PFSK-1 (cell line): ENCODE measurements at regions not wholly inside any gene's neighbourhood (a gene's known extent, or its start where the extent isn't known, plus 50 kb on each side); places are given as distances from the start of the nearest gene placed in this dataset.

Experiments used
- FOXP2 ChIP-seq: optimal IDR thresholded peaks from 2 replicates; pipeline ENCODE3; 2011; ENCODE audit warnings: borderline replicate concordance, control low read depth, inconsistent platforms; ENCODE audit not compliant: insufficient read depth; ENCODE audit errors: extremely low read length, extremely low read depth
- POLR2AphosphoS5 ChIP-seq: IDR thresholded peaks from 2 replicates; pipeline ENCODE4 v1.6.1; 2012; ENCODE audit warnings: low read depth, mild to moderate bottlenecking, control low read depth, low read length, moderate library complexity
- SIN3A ChIP-seq: IDR thresholded peaks from 2 replicates; pipeline ENCODE4 v1.6.1; 2012; ENCODE audit warnings: mild to moderate bottlenecking, low read length, moderate library complexity, borderline replicate concordance; ENCODE audit not compliant: insufficient read depth
- TAF1 ChIP-seq: IDR thresholded peaks from 2 replicates; pipeline ENCODE4 v1.6.1; 2012; ENCODE audit warnings: low read length, control low read depth, borderline replicate concordance; ENCODE audit not compliant: insufficient read depth
- TF ChIP-seq, protein P1 (sequence below), 2 experiments: IDR thresholded peaks; 2 replicates each; pipeline versions ENCODE4 v1.6.1 to v1.8.0; 2011 to 2012; ENCODE audit warnings: low read depth in 2 of 2, low read length in 2 of 2, control low read depth in 1 of 2, inconsistent platforms in 1 of 2, mild to moderate bottlenecking in 1 of 2, moderate library complexity in 1 of 2; ENCODE audit not compliant: insufficient read depth in 1 of 2

DNA sequence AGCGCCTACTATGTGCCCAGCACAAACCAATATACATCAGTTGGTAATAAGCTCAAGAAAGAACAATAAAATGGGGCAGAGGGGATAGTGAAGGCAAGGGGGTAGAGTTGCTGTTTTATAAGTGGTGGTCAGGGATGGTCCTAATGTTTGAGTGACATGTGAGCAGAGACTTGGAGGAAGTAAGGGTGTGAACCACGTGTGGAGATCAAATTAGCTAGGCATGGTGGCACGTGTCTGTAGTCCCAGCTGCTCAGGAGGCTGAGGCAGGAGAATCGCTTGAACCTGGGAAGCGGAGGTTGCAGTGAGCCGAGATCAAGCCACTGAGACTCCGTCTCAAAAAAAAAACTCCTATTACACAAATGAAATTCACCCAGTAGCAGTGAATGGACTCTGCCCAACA, 56.5 kb downstream of the IRX6 start:
- TF ChIP-seq, protein P1, sequence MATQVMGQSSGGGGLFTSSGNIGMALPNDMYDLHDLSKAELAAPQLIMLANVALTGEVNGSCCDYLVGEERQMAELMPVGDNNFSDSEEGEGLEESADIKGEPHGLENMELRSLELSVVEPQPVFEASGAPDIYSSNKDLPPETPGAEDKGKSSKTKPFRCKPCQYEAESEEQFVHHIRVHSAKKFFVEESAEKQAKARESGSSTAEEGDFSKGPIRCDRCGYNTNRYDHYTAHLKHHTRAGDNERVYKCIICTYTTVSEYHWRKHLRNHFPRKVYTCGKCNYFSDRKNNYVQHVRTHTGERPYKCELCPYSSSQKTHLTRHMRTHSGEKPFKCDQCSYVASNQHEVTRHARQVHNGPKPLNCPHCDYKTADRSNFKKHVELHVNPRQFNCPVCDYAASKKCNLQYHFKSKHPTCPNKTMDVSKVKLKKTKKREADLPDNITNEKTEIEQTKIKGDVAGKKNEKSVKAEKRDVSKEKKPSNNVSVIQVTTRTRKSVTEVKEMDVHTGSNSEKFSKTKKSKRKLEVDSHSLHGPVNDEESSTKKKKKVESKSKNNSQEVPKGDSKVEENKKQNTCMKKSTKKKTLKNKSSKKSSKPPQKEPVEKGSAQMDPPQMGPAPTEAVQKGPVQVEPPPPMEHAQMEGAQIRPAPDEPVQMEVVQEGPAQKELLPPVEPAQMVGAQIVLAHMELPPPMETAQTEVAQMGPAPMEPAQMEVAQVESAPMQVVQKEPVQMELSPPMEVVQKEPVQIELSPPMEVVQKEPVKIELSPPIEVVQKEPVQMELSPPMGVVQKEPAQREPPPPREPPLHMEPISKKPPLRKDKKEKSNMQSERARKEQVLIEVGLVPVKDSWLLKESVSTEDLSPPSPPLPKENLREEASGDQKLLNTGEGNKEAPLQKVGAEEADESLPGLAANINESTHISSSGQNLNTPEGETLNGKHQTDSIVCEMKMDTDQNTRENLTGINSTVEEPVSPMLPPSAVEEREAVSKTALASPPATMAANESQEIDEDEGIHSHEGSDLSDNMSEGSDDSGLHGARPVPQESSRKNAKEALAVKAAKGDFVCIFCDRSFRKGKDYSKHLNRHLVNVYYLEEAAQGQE (IDR thresholded peaks at IDR 0.05; ENCODE audit: insufficient read depth in 1 of 2, low read depth in 2 of 2, low read length in 2 of 2), result no peak
- TF ChIP-seq POLR2AphosphoS5 (no peak), SIN3A (no peak), TAF1 (no peak), FOXP2 (no peak)

DNA sequence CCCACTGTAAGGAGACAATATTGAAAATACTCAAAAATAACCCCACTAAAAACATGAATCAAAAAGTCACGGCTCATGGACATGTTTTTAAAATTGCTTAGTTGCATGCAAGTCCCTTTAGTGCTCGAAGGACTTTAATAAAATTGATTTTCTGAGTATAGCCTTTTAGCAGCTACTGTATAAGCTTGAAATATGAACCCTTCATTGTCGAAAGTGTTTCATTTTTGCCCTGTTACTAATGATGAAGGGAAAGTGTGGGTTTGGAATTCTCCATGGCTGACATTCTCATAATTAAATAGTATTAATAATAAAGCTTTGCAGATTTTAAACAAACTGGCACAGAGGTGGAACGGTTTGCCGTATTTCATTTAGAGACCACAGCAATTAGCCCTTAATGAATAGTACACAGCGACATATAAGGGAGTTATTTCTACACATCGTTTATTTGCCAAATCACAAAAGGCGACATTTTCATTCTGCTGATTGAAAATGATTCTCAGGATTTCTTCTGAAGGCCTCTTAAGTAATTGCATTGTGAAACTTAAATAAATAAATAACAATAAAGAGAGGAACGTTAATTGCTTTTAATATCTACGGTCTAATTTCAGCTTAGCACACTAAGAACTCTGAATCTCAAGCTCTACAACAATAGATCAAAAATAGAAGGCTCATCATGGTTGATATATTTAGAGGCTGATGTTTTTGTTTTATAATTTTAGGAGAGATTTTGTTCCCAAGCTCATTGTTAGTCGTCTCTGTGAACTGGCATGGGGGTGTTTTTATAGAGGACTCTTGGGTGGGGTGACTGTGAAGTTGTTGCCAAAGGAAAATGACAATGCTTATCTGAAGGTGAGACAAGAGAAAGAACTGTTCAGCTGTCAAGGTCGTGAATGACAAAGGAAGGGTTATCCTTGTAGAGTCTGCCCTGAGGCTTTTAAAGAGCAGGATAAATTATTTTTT, 60.6 kb downstream of the IRX6 start:
- TF ChIP-seq TAF1, result no peak

DNA sequence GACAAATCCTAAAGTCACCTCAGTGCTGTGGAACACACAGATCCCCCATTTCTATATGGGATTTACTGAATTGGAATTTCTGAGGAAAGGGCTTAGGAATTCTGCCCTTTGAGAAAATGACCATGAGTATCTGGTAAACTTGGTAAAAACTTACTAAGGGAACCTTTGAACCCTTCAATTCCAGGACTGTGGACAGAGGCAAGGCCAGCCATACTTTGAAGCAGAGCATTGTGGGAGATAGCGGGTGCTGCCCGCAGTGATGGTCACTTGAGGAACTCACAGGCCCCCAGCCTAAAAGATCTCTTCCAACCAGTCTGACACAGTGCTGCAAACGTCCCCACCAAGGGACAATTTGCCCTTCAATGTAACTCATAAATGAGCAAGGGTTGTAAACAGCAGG, 61.4 kb downstream of the IRX6 start:
- TF ChIP-seq SIN3A (no peak), POLR2AphosphoS5 (no peak), FOXP2 (no peak), TAF1 (no peak)
- TF ChIP-seq, protein P1 (IDR thresholded peaks at IDR 0.05; ENCODE audit: insufficient read depth in 1 of 2, low read depth in 2 of 2, low read length in 2 of 2), result peak in 1 of 2 experiments; percentile 80; a peak in 2 of 4 replicates

- TF ChIP-seq FOXP2 (no peak), TAF1 (no peak), SIN3A (no peak), POLR2AphosphoS5 (no peak)
- TF ChIP-seq, protein P1 (IDR thresholded peaks at IDR 0.05; ENCODE audit: insufficient read depth in 1 of 2, low read depth in 2 of 2, low read length in 2 of 2), result no peak
Observed at GRCh38 chr16:55386534-55387296, 62.7 kb downstream of the IRX6 start.

DNA sequence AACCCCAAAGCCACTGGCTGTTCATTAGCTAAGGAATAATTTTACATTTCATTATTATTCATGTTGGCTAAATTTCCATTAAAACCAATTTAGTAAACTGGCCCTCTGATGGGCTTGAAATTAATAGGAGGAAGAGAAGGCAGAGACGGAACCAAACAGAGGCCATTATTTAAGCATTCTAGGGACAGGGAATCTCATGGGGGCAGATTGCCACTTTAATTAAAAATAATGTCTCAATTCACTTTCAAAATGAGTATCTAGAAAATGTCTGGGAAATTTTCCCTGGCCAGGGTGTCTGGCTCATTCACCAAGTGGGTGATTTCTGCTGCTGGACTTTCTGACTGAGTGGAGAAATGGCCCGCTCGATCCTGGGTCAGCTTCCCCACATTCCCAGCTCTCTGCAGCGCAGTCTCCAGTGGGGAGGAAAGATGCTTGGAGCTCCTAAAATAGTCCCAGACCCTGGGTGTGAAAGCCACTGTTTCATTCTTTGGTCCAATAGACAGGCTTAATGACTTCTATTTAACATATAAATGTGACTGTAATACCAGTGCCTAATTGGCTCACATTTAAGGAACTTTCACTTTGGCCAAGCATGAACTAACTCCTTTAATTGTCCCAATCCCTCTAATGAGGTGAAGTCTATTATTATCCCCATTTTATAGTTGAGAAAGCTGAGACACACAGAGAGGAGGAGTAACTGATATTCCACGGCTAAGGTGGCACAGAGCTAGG, 64.3 kb downstream of the IRX6 start:
- TF ChIP-seq, protein P1 (IDR thresholded peaks at IDR 0.05; ENCODE audit: insufficient read depth in 1 of 2, low read depth in 2 of 2, low read length in 2 of 2), result no peak
- TF ChIP-seq FOXP2, result no peak
- TF ChIP-seq SIN3A, result no peak
- TF ChIP-seq POLR2AphosphoS5, result no peak
- no peak for TF ChIP-seq TAF1
